NCI-H2029 (cell line): ENCODE measurements at regions not wholly inside any gene's neighbourhood (a gene's known extent, or its start where the extent isn't known, plus 50 kb on each side); places are given as distances from the start of the nearest gene placed in this dataset.
"Not testable (repeated sequence)": the region's sequence is repeated elsewhere in the genome, so short reads cannot be mapped to it uniquely, and the experiment has no call there.

Source experiments
- DNase-seq: peaks from one replicate; lab custom pipeline; 2025; lab: John Stamatoyannopoulos, UW

- DNase-seq: no peak
Measured at GRCh38 chr3:150300852-150301517, 107.1 kb upstream of the TSC22D2 start.

GRCh38 chr3:150300388-150300787, 107.7 kb upstream of the TSC22D2 start:
- DNase-seq: no peak

DNA sequence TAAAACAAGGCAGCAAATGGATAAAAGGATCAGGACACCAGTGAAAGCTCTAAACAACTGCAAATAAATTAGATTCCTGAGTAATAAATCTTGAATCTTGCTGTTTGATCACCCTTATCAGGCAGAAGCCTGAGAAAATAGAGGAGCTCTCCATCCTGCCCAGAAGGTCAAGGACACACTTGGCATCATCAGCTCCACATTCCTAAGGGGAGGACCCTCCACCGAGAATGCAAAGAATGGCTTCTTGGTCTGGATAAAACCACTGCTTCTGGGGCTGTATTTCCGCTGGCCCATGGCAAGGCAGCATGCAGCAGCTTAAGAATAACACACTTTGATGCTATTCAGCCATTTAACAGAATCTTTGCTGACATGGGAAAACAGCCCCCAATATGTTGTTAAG, 108.9 kb upstream of the TSC22D2 start:
- no peak for DNase-seq

DNA sequence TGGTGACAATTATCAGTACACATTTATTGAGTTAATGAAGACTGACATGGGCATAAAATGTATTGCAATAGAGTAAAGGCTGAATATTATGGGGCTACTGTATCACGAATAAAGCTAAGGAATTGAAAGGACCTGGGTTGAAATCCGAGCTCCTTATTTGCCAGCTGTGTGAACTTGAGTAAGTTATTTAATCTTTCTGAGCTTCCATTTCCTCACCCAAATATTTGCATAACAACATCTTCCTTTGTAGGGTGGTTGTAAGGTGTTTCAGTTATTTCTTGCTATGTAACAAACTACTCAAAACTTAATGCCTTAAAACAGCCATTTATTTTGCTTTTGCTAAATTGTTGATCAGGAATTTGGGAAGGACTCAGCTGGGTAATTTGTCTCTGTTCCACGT, 111.1 kb upstream of the TSC22D2 start:
- no peak for DNase-seq

DNA sequence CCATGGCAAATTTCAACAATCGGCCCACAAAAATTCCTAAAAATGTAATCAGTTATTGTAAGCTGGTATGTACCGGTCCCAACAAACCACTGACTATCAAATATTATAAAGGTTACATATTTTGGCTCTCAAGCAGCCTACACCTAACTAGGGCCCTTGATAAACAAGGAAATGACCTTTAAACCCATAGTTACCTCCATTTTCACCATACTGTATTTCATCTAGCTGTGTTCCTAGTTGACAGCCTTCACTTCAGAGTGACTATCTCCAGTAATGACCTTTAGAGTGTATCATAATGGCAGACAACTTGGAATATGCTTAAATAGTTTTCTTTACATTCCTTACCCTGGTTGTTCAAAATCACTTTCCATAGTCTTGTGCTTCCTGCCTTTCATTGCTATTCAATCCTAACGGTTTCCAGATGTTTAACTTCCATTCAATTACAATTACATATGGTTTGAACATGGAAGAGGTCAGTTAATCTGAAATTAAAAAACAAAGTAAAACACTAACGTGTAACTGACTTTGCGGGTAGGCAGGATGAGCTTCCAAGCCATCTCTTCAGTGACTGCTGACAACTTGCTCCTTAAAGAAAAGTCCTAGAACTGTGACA, 111.9 kb upstream of the TSC22D2 start:
- no peak for DNase-seq

DNA sequence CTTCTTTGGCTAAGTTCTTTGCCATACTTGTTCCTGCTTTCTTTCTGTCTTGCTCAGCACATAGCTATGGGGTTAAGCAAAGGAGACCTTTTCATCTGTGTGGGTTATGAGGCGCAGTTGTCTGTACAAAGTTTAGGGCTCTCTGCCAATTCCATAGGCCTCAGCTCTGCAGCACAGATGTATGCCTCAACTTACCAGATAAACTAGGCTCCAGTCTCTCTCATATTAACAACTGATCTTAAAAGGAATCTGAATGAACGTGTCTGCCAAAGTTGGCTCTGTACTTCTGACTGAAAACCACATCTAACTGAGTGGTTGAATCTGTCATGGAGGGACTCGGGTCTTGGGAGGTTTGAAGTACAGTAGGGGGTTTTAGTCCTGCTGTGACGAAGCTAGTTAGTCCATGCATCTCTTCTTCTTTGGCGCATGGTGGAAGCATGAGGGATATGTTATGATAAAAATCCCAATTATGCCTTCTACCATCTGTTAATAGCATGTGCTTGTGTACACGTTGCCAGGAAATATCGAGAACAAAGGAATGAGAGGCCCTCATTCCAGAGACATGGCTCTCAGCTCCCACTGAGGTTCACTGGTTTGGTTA, 114.6 kb upstream of the TSC22D2 start:
- no peak for DNase-seq

- DNase-seq: no peak
Measured at GRCh38 chr3:150292891-150293290, 115.2 kb upstream of the TSC22D2 start.

DNA sequence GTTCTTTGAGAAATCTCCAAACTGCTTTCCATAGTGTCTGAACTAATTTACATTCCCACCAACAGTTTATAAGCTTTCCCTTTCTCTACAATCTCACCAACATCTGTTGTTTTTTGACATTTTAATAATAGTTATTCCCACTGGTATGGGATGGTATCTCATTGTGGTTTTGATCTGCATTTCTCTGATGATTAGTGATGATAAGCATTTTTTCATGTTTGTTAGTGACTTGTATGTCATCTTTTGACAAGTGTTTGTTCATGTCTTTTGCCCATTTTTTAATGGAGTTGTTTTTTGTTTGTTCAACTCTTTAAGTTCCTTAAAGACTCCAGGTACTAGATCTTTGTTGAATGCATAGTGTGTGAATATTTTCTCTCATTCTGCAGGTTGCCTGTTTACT, 116.6 kb upstream of the TSC22D2 start:
- DNase-seq: no peak

GRCh38 chr3:150286390-150287147, 121.5 kb upstream of the TSC22D2 start:
- peak; percentile 10 for DNase-seq

DNA sequence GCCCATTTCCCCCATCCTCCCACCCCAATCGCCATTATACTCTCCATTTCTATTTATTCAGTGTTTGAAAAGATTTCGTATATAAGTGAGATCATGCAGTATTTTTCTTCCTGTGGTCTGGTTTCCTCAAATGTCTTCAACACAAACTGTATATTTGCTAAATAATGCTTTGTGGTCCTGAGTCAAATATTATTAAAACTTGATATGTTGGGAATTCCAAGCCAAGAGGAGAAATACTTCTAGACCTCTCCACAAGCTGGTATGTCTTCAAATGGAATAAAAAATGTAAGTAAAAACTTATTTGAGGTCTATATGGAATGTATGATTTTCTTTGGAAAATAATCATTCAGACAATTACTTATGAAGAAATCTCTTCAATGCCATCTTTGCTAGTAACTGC, 122.5 kb upstream of the TSC22D2 start:
- no peak for DNase-seq

DNA sequence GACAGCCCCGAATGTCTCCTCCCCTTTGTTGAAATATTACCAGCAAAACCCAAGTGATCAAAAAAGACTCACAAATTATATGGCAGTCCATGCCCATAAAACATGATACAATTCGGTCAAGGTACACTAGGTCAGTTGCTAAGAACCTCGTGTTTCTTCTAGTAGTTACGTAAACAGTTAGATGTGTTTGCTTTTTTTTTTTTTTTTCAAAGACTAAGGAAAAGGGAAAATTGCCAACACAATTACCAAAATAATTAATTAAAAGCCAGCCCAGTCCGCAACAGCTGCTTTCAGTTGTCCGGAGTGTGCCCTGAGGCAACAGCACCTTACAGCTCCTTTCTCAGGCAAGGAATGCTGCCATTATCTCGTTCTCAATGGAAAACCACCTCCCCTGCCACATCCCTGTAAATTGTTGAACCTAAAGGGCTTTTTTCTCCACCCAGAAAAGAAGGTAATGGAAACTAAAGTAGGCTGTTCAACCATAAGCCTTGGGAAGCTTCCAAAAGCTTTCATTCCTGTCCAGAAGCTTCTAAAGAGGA, 129.2 kb upstream of the TSC22D2 start:
- peak; percentile 42 for DNase-seq

DNA sequence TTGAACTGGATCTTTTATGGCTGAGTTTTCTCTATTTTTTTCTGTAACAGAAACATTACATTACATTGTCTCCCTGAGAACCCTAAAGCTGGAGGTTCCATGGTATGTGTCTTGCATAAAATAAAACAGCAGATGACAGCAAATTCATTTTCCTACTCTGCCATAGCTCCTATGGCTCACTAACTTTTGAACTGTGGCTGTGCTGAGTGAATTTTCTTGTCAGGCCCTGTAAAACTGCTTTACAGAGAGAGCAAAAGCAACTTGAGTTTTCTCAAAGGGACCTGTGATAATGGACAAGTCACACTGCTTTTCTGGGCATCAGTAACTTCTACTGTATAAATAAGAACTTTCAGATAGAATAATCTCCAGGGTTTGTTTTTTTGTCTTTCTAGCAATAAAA, 129.9 kb upstream of the TSC22D2 start:
- DNase-seq: no peak

GRCh38 chr3:150277444-150277843, 130.7 kb upstream of the TSC22D2 start:
- no peak for DNase-seq

- DNase-seq: no peak
Measured at GRCh38 chr3:150275941-150276340, 132.2 kb upstream of the TSC22D2 start.

DNA sequence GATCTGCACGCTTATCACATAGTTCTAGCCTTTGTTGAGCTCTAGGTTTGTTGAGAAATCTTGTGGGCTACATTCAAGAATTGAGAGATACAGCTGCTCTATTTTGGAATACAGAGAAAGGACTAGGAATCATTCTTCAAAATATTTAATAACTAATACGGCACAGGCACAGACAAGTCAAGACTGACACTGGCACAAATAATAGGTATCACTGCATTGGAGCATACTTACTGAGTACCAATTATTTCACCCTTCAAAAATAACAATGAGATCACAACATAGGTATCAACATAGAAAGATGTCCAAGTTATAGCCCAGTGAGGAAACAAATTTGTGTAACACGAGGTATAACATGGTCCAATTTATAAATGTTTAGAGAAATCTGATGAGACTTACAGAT, 133.7 kb upstream of the TSC22D2 start:
- no peak for DNase-seq

- DNase-seq: no peak
Measured at GRCh38 chr3:150273396-150273795, 134.7 kb upstream of the TSC22D2 start.

- no peak for DNase-seq
Measured at GRCh38 chr3:150271591-150271960, 136.5 kb upstream of the TSC22D2 start.

DNA sequence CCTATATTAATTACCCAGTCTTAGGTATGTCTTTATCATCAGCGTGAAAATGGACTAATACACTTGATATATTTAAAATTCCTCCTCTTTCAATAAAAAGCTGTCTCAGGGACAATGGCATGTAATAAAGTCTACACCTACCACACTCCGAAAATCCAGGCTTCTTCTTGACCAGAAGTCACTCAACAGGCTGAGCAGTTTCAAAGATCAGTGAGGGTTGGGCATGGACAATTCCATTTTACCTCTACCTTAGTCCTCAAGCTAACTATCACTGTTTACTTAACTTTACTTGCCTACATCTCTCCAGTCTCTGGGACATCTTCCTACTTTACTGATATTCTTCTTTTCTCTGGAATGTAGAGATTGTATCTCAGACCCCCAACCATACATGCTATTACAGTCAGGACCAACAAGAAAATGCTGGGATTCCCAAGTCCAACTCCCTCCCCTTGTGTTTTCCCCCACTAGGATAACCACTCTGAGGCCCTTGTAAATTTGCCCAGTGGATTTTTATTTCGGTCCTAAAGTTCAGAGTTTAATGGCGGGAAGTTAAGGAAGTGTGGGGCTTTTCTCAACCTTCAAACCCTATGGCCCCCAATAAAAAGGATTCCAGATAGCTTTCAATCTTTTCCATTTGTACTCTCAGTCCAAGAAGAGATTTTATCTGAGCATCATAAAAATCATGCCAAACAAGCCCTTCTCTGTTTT, 137.1 kb upstream of the TSC22D2 start:
- no peak for DNase-seq

DNA sequence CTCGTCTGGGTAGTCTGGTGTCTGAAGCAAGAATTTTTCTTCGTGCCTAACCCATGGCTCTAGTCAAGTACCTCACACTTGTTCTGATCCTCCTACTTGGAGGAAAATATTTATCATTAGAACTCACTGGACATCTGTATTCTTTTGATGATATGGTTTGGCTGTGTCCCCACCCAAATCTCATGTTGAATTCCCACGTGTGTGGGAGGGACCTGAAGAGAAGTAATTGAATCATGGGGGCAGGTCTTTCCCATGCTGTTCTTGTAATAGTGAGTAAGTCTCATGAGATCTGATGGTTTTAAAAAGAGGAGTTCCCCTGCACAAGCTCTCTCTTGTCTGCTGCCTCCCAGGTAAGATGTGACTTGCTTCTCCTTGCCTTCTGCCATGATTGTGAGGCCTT, 137.7 kb upstream of the TSC22D2 start:
- not testable (repeated sequence) for DNase-seq

GRCh38 chr3:150269526-150269925, 138.6 kb upstream of the TSC22D2 start:
- no peak for DNase-seq

DNA sequence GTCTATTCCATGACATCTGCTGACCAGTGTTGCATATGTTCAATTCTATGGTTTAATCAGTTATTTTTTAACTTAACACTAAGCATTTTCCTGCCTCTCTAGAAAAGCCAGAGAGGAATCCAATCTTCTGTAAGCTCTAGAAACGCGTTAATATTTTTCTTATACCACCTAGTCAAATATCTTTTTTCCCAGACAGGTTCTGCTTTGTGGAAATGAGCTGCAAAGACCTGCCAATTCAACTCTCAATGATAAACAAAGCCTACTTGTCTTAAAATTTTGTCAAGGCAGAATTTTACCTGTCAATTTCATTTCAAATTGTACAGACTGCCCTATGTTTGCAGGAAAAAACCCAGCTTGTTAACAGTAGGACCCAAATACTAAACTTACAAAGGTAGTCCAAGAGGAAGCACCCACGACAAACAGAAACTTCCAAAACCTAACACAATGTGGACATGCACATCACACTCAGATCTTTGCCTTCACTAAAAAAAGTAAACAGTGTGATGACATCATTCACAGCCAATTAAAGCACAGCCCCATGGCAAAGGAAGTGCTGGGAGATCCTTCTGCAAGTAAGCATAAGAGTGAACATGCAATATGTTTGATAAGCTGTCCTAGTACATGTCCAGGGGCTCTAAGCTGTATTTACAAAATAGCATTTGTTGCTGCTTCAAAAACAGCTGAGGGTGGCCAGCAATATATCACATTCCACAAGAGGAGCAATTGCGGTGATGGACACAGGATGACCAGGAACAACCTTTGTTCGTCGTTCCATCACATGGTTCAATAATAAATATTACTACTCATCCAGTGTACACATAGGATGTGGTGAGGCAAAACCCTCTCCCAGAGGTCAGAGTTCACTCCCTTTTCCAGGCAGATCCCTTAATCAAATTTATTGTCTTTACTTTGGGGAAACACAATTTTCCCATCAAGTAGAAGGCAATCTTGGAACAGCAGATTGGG, 139.4 kb upstream of the TSC22D2 start:
- no peak for DNase-seq
